ENCODE measurements at regions not wholly inside any gene's neighbourhood (a gene's known extent, or its start where the extent isn't known, plus 50 kb on each side); places are given as distances from the start of the nearest gene placed in this dataset.

GRCh38 chr18:44424645-44425035 is 256.0 kb upstream of the SETBP1 start:
- TF ChIP-seq ARNTL (CRISPR knock-in tag; IDR thresholded peaks at IDR 0.05; ENCODE audit: borderline replicate concordance, low read depth) = no peak
- TF ChIP-seq GLIS3 (CRISPR knock-in tag; IDR thresholded peaks at IDR 0.05) = no peak
- TF ChIP-seq ISL1 (CRISPR knock-in tag; IDR thresholded peaks at IDR 0.05) = no peak
- TF ChIP-seq ZNF70 (CRISPR knock-in tag; IDR thresholded peaks at IDR 0.05) = no peak
- no peak for TF ChIP-seq ZFP30 (CRISPR knock-in tag; IDR thresholded peaks at IDR 0.05)
- TF ChIP-seq TCF4 (CRISPR knock-in tag; IDR thresholded peaks at IDR 0.05; ENCODE audit: borderline replicate concordance) = no peak
- TF ChIP-seq ZNF565 (CRISPR knock-in tag; conservative IDR thresholded peaks at IDR 0.05; ENCODE audit: low read depth) = no peak
- no peak for TF ChIP-seq TSHZ2 (CRISPR knock-in tag; IDR thresholded peaks at IDR 0.05)
- no peak for TF ChIP-seq TOX (CRISPR knock-in tag; IDR thresholded peaks at IDR 0.05; ENCODE audit: borderline replicate concordance)
- no peak for TF ChIP-seq BACH2 (CRISPR knock-in tag; IDR thresholded peaks at IDR 0.05; ENCODE audit: borderline replicate concordance)
- TF ChIP-seq POU6F1 (CRISPR knock-in tag; IDR thresholded peaks at IDR 0.05; ENCODE audit: borderline replicate concordance, low read depth) = no peak
- TF ChIP-seq CREB5 (CRISPR knock-in tag; IDR thresholded peaks at IDR 0.05; ENCODE audit: low read depth) = no peak
- no peak for TF ChIP-seq SNAI2 (CRISPR knock-in tag; IDR thresholded peaks at IDR 0.05)
- no peak for TF ChIP-seq ESRRG (CRISPR knock-in tag; IDR thresholded peaks at IDR 0.05)
- TF ChIP-seq ZFP3 (CRISPR knock-in tag; IDR thresholded peaks at IDR 0.05) = no peak
- no peak for TF ChIP-seq ZNF8 (CRISPR knock-in tag; IDR thresholded peaks at IDR 0.05)
- ATAC-seq = no peak

- TF ChIP-seq TCF4 (CRISPR knock-in tag; IDR thresholded peaks at IDR 0.05; ENCODE audit: borderline replicate concordance) = no peak
- TF ChIP-seq ZNF565 (CRISPR knock-in tag; conservative IDR thresholded peaks at IDR 0.05; ENCODE audit: low read depth) = no peak
- no peak for TF ChIP-seq ZFP30 (CRISPR knock-in tag; IDR thresholded peaks at IDR 0.05)
- TF ChIP-seq ZC3H10 (CRISPR knock-in tag; IDR thresholded peaks at IDR 0.05) = no peak
- TF ChIP-seq CSRNP3 (CRISPR knock-in tag; IDR thresholded peaks at IDR 0.05) = no peak
- TF ChIP-seq ZNF8 (CRISPR knock-in tag; IDR thresholded peaks at IDR 0.05) = no peak
- no peak for TF ChIP-seq TSHZ2 (CRISPR knock-in tag; IDR thresholded peaks at IDR 0.05)
- TF ChIP-seq RARB (CRISPR knock-in tag; IDR thresholded peaks at IDR 0.05) = no peak
- TF ChIP-seq SNAI2 (CRISPR knock-in tag; IDR thresholded peaks at IDR 0.05) = no peak
- TF ChIP-seq ZFP3 (CRISPR knock-in tag; IDR thresholded peaks at IDR 0.05) = no peak
- TF ChIP-seq OSR1 (CRISPR knock-in tag; IDR thresholded peaks at IDR 0.05) = no peak
- no peak for TF ChIP-seq TOX (CRISPR knock-in tag; IDR thresholded peaks at IDR 0.05; ENCODE audit: borderline replicate concordance)
- TF ChIP-seq ARNTL (CRISPR knock-in tag; IDR thresholded peaks at IDR 0.05; ENCODE audit: borderline replicate concordance, low read depth) = no peak
- TF ChIP-seq ESRRG (CRISPR knock-in tag; IDR thresholded peaks at IDR 0.05) = no peak
- TF ChIP-seq PATZ1 (CRISPR knock-in tag; IDR thresholded peaks at IDR 0.05; ENCODE audit: borderline replicate concordance) = no peak
- no peak for ATAC-seq
Measured at GRCh38 chr18:44425161-44425560, 255.5 kb upstream of the SETBP1 start.

All from SK-N-SH treated with all-trans-retinoic acid at 6 μM for 48 hours (cell line).